Gastroesophageal sphincter (tissue), 4 donors: ENCODE measurements at regions not wholly inside any gene's neighbourhood (a gene's known extent, or its start where the extent isn't known, plus 50 kb on each side); places are given as distances from the start of the nearest gene placed in this dataset.

Source experiments
- ATAC-seq: fragments of 150-250 bp; one replicate; pipeline ENCODE4 v1.9.1; 2016; ENCODE audit warnings: mild to moderate bottlenecking, moderate library complexity
- H3K27ac ChIP-seq, 4 donors: fragments of 200-600 bp; sonication (generic) in 3 of 4; 1 replicate in 3 of 4; 2 replicates in 1 of 4; pipeline ENCODE4 v1.5.1; 2016 to 2019
- H3K27me3 ChIP-seq: fragments of 200-600 bp; sonication (generic); one replicate; pipeline ENCODE4 v1.5.1; 2019
- H3K36me3 ChIP-seq, 2 donors: fragments of 200-600 bp; sonication (generic); one replicate each; pipeline ENCODE4 v1.5.1; 2019; ENCODE audit warnings: control low read depth in 1 of 2
- H3K4me1 ChIP-seq, 3 donors: fragments of 200-600 bp; sonication (generic); 1 replicate in 2 of 3; 2 replicates in 1 of 3; pipeline ENCODE4 v1.5.1; 2016 to 2019; ENCODE audit warnings: control low read depth in 2 of 3
- H3K4me3 ChIP-seq, 2 donors: fragments of 200-600 bp; sonication (generic); one replicate each; pipeline ENCODE4 v1.5.1; 2019; ENCODE audit warnings: mild to moderate bottlenecking in 1 of 2, moderate library complexity in 1 of 2
- H3K9me3 ChIP-seq, 3 donors: fragments of 200-600 bp; sonication (generic); one replicate each; pipeline ENCODE4 v1.5.1; 2017 to 2019; ENCODE audit warnings: control low read depth in 2 of 3
- EP300 ChIP-seq: sonication (generic); formaldehyde crosslinking; IDR thresholded peaks from one replicate; pipeline ENCODE4 v1.6.1; 2017; ENCODE audit warnings: antibody characterized with exemption, mild to moderate bottlenecking
- POLR2A ChIP-seq, 2 donors: fragments of 450-650 bp; IDR thresholded peaks; one replicate each; pipeline ENCODE4 v1.6.1; 2017; ENCODE audit warnings: antibody characterized with exemption in 2 of 2, mild to moderate bottlenecking in 2 of 2, moderate library complexity in 1 of 2
- POLR2AphosphoS5 ChIP-seq: sonication (generic); formaldehyde crosslinking; IDR thresholded peaks from one replicate; pipeline ENCODE4 v1.6.1; 2017; ENCODE audit warnings: antibody characterized with exemption
- WGBS, 2 donors: methylation state at CpG; one replicate each; pipeline ENCODE4 v1.1.5; 2018; ENCODE audit warnings: low coverage in 1 of 2; 5-methylcytosine and 5-hydroxymethylcytosine counted together
- TF ChIP-seq, protein P1 (sequence below), 4 experiments: fragments of 200-600 bp in 2 of 4; fragments of 450-650 bp in 2 of 4; sonication (generic) in 1 of 4; IDR thresholded peaks; one replicate each; pipeline ENCODE4 v1.5.1; 2017 to 2019; ENCODE audit warnings: antibody characterized with exemption in 4 of 4, mild to moderate bottlenecking in 2 of 4, moderate library complexity in 2 of 4

- no peak for ATAC-seq
- WGBS, 2 donors: 27 to 38% methylated on average over 1 of the region's 1 CpG
Measured at GRCh38 chr7:34385384-34385783, 272.6 kb upstream of the NPSR1 start.

DNA sequence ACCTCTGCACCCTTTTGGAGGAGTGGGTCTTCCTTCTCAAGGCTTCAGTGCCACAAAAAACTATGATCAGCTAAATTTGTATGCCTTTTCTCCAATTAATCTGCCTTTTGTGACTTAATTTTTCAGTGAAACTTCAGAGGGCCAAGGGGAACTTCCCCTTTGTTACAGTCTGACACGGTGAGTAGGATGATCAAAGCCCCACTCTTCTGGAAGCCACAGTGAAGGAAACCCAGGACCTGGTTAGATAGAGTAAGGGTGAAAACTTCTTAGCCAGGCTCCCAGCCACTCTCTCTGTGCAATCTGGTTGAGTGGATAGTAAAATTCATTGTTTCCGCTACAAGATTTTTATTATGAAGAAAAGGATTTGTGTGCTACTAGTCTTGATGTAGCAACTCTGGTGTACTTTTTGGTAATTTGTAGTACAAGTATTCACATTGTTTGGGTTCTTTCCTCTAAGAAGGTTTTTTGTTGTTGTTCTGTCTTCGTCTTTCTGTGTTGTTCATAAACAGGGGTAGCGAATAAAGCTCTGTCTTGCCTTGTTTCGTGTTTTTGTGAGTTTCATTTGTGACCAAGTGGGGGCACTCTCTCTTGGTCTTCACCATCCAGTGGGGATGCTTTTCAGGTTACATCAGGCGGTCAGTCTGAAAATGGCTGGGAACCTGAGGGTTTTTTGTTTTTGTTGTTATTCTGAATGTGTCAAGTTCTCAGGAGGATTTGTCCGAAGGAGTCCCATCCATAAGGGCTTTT, 268.5 kb upstream of the NPSR1 start:
- Histone ChIP-seq H3K27me3 (no peaks in the 10 kb centered on the region), H3K4me3 (no peak overlapping the region), H3K36me3 (no peaks in the 10 kb centered on the region), H3K9me3 (no peaks in the 10 kb centered on the region), H3K4me1 (no peaks in the 10 kb centered on the region), H3K27ac (no peak overlapping the region)
- no peak for TF ChIP-seq POLR2AphosphoS5
- TF ChIP-seq, protein P1, sequence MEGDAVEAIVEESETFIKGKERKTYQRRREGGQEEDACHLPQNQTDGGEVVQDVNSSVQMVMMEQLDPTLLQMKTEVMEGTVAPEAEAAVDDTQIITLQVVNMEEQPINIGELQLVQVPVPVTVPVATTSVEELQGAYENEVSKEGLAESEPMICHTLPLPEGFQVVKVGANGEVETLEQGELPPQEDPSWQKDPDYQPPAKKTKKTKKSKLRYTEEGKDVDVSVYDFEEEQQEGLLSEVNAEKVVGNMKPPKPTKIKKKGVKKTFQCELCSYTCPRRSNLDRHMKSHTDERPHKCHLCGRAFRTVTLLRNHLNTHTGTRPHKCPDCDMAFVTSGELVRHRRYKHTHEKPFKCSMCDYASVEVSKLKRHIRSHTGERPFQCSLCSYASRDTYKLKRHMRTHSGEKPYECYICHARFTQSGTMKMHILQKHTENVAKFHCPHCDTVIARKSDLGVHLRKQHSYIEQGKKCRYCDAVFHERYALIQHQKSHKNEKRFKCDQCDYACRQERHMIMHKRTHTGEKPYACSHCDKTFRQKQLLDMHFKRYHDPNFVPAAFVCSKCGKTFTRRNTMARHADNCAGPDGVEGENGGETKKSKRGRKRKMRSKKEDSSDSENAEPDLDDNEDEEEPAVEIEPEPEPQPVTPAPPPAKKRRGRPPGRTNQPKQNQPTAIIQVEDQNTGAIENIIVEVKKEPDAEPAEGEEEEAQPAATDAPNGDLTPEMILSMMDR (IDR thresholded peaks at IDR 0.05): no peak
- no peak for TF ChIP-seq EP300
- no peak for TF ChIP-seq POLR2A (IDR thresholded peaks at IDR 0.05)
- WGBS, 2 donors: 87 to 89% methylated on average over 4 to 6 of the region's 7 CpGs
- no peak for ATAC-seq

More at GRCh38 chr7:34385384-34385783, 272.6 kb upstream of the NPSR1 start:
- no peaks in the 10 kb centered on the region for H3K4me1 ChIP-seq
- H3K36me3 ChIP-seq: no peaks in the 10 kb centered on the region
- no peak overlapping the region for H3K27ac ChIP-seq
- no peaks in the 10 kb centered on the region for H3K27me3 ChIP-seq
- TF ChIP-seq POLR2A (IDR thresholded peaks at IDR 0.05) (no peak), EP300 (no peak), POLR2AphosphoS5 (no peak)
- TF ChIP-seq, protein P1 (IDR thresholded peaks at IDR 0.05): no peak
- H3K9me3 ChIP-seq: peaks cover 0 to 11% (median 0%) of the 10 kb centered on the region in 3 donors
- no peak overlapping the region for H3K4me3 ChIP-seq

- Histone ChIP-seq H3K36me3 (no peaks in the 10 kb centered on the region), H3K9me3 (no peaks in the 10 kb centered on the region), H3K4me3 (no peak overlapping the region), H3K27me3 (no peaks in the 10 kb centered on the region), H3K27ac (no peak overlapping the region), H3K4me1 (no peaks in the 10 kb centered on the region)
- WGBS, 2 donors: 100% methylated on average over 1 of the region's 1 CpG; no CpG with 5 or more reads in 1 of the 2 donors
- TF ChIP-seq POLR2A (IDR thresholded peaks at IDR 0.05): no peak
- no peak for TF ChIP-seq EP300
- no peak for ATAC-seq
Measured at GRCh38 chr7:34390103-34390502, 267.9 kb upstream of the NPSR1 start.

DNA sequence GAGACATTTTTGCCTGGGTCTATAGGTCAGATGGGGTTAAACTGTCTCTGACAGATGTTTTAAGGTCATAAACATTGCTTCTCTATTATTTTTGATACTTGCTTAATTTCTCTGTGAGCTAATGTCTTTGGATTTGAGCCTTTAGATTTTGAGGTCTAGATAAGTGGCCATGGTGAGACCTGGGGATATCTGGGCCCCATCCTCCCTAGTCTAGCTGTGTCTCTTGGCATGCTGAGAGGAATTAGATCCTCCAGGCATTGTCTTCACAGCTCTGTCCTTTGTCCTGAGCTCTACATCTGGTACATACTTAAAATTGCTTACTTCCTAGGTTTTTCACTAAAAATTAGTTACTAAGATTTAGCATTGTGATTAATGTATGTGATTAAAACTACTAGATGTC, 265.0 kb upstream of the NPSR1 start:
- H3K27ac ChIP-seq: no peak overlapping the region
- TF ChIP-seq EP300 (no peak), POLR2AphosphoS5 (no peak), POLR2A (IDR thresholded peaks at IDR 0.05) (no peak)
- TF ChIP-seq, protein P1 (IDR thresholded peaks at IDR 0.05): no peak
- no peaks in the 10 kb centered on the region for H3K36me3 ChIP-seq
- no peaks in the 10 kb centered on the region for H3K4me1 ChIP-seq
- ATAC-seq: no peak
- no peak overlapping the region for H3K4me3 ChIP-seq
- H3K27me3 ChIP-seq: no peaks in the 10 kb centered on the region
- no peaks in the 10 kb centered on the region for H3K9me3 ChIP-seq

- Histone ChIP-seq H3K27me3 (no peaks in the 10 kb centered on the region), H3K27ac (no peak overlapping the region), H3K9me3 (no peaks in the 10 kb centered on the region), H3K4me1 (no peaks in the 10 kb centered on the region), H3K4me3 (no peak overlapping the region), H3K36me3 (no peaks in the 10 kb centered on the region)
- no peak for ATAC-seq
- no peak for TF ChIP-seq EP300
- TF ChIP-seq POLR2AphosphoS5: no peak
- TF ChIP-seq, protein P1 (IDR thresholded peaks at IDR 0.05): no peak
- no peak for TF ChIP-seq POLR2A (IDR thresholded peaks at IDR 0.05)
- 50 to 65% methylated on average over 1 to 2 of the region's 2 CpGs for WGBS, 2 donors
Measured at GRCh38 chr7:34396437-34397064, 261.5 kb upstream of the NPSR1 start.
